ENCODE measurements at regions not wholly inside any gene's neighbourhood (a gene's known extent, or its start where the extent isn't known, plus 50 kb on each side); places are given as distances from the start of the nearest gene placed in this dataset.
"Not testable (repeated sequence)": the region's sequence is repeated elsewhere in the genome, so short reads cannot be mapped to it uniquely, and the experiment has no call there.

DNA sequence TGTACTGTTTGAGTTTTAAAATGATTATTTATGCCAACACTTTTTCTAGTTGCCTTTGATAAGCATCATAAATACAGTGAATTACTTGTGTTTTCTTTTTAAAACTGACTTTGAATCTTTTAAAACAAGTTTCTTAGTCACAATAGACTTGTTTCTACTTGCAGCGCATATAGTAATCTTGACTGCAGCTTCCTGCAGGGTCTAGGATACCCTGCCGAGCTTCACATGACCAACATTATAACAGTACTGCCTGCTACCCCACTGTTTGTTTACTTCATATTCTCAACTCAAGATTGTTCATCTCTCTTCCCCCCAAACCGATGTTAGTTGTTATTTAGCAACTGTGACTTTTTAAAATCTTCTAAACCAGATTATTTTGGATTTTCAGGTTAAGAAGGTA is 751.3 kb upstream of the NEGR1 start:
- no peak for DNase-seq
- intact Hi-C loops (cut with DNase I) = no loop called here

DNA sequence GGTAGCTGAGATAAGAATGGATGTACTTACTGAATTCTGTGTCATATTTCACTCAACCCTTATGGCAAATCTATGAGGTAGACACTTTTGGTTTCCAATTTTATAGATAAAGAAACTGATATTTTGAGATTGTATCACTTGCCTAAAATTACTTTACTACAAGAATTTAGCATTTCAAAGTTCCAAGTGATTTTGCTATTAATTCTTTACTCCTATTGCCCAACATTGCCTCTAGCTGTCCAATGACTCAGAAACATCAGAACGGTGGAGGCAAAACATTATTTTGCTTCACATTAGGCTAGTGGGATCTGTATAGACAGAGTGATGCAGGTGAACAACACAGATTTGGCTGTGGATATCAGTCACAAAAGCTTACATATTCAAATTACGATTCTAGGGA is 747.2 kb upstream of the NEGR1 start:
- intact Hi-C loops (cut with DNase I) = no loop called here
- no peak for DNase-seq

DNA sequence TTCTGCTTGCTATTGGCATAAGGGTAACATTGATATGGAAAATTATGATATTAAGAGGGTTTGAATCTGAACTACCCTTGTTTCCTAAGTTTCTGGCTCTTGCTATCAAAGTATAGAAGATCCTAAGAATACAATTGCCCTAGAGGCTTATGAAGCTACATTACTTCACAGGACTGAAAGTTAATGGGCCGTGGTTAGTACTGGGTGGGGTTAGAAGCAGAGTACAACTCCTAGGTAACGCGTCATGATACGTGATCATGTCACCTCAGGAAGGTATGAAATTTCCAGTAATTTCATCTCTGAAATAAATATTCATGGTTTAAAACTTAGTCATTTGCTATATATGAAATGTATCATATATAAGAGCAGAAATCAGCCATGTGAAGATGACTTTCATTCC is 743.8 kb upstream of the NEGR1 start:
- no peak for DNase-seq
- intact Hi-C loops (cut with DNase I) = no loop called here

DNA sequence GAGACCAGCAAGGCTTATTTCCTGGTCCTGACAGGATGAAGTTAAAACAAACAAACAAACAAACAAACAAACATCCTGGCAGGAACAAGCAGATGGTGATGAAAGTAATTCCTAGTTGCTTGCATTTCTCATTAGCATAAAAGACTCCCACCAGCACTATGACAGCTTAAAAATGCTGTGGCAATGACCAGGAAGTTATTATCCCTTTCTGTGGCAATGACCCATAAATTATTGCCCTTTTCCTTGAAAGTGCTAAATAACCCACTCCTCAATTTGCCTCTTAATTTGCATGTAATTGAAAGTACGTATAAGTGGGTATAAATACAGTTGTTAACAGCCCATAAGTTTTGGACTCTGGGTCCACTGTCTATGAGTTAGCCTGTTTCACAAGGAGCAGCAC is 727.6 kb upstream of the NEGR1 start:
- DNase-seq = no peak
- intact Hi-C loops (cut with DNase I) = no loop called here

DNA sequence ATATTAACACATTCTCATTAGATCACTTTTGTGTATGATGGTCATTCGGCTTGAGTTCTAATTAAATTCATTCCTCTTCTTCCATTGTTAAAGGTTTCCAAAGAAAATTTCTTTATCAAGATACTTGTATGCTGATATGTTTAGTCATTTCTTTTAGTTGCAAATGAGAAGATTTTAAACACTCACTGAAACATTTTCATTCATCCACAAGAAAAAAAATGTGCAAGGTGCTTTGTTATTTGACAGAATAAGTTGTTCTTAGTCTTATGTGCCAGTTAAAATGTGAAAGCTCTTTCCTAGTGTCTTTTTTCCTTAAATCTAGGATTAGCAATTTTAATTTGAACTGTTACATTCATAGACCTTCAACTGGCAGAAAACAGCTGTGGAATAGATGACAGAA is 727.0 kb upstream of the NEGR1 start:
- DNase-seq = no peak
- intact Hi-C loops (cut with DNase I) = no loop called here

DNA sequence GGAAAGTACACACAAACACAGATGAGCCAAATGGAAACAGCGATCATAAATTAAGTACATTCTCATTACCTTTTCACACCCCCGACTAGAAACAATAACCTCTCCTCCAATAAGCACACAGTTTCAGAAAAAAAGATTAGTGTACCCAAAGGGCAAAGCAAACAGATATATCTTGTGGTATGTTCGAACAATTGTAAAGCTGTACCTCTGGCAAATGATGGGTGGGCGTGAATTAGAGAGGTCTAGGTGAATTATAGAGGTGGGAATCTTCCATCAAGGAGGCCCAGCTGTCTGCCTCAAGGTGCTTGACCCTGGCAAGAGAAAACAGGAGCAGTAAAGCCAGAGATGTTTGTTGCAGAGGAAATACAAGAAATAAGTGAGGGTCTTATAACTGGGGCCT is 715.3 kb upstream of the NEGR1 start:
- DNase-seq = no peak
- intact Hi-C loops (cut with DNase I) = no loop called here

DNA sequence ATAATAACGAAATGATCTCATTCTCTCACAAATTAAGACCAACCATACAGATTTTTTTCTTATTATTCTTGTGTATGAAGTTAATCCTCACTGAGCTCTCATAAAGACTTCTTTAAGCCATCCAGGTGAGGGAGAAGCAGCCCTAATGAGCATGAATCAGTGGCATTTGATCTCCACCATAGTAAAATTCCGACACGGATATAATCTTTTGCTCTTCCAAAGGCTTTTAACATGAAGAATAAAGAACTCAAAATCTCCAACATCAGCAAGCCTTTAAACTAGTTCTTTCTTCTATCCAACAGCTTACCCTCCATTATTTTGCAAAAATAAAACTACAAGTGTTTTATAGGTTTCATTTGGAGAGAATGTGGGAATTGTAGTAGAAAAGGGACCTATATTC is 714.7 kb upstream of the NEGR1 start:
- no peak for DNase-seq
- intact Hi-C loops (cut with DNase I) = no loop called here

DNA sequence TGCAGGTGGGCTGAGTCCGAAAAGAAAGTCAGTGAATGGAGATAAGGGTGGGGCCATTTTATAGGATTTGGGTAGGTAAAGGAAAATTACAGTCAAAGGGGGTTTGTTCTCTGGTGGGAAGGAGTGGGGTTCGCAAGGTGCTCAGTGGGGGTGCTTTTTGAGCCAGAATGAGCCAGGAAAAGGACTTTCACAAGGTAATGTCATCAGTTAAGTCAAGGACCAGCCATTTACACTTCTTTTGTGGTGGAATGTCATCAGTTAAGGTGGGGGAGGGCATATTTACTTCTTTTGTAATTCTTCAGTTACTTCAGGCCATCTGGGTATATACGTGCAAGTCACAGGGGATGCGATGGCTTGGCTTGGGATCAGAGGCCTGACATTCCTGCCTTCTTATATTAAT is 705.5 kb upstream of the NEGR1 start:
- intact Hi-C loops (cut with DNase I); DNase-seq: not testable (repeated sequence)

DNA sequence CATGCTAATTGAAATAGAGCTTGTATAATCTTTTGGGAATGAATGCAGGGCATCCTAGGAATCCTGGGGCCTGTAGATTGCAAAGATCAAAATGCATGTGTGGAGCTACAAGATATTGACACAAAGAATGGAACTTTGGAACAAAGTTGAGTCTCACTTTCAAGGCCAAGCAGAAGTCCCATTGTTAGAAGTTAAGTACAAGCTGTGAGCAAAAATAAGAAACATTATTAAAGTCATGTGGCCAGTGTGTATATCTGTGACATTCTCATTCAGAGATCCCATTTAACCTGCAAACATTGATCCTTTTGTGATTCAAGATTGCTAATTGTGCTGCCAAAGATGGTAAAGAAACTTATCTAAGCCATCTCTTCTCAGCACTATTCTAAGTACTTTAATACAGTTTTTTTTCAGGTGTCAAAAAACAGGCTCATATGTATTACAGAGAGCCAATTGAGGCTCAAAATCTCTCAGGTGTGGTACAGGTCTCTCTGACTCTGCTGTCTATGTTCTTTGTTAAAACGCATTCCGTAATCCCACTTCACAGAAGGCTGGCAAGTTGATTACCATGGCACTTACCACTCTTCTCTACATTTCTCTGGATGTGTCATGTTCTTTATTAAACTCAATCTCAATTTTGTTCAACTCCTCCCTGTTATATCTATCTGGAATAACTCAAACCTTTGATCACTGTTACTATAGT is 704.4 kb upstream of the NEGR1 start:
- intact Hi-C loops (cut with DNase I) = no loop called here
- no peak for DNase-seq

DNA sequence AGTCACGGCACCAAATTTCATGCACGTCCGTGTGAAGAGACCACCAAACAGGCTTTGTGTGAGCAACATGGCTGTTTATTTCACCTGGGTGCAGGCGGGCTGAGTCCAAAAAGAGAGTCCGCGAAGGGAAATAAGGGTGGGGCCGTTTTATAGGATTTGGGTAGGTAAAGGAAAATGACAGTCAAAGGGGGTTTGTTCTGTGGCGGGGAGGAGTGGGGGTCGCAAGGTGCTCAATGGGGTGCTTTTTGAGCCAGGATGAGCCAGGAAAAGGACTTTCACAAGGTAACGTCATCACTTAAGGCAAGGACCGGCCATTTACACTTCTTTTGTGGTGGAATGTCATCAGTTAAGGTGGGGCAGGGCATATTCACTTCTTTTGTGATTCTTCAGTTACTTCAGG is 702.7 kb upstream of the NEGR1 start:
- DNase-seq; intact Hi-C loops (cut with DNase I): not testable (repeated sequence)

DNA sequence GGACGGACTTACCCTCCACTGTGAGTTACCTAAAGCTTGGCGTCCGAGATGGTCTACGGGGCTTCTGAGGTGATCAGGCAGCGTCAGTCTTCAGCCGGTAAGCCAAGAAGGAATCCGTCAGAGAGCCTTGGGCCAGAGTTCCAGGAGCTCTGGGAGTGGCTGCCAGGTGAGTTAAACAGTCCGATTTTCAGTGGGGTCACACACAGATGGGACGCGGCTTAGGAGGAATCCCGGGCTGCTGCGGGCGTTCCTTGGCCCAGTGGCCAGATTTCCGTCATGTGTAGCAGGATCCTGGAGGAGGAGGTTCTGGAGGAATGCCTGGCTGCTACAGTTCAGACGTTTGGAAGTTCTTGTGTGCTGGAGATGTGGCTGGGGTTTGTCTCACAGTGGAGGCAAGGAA is 700.7 kb upstream of the NEGR1 start:
- intact Hi-C loops (cut with DNase I); DNase-seq: not testable (repeated sequence)

DNA sequence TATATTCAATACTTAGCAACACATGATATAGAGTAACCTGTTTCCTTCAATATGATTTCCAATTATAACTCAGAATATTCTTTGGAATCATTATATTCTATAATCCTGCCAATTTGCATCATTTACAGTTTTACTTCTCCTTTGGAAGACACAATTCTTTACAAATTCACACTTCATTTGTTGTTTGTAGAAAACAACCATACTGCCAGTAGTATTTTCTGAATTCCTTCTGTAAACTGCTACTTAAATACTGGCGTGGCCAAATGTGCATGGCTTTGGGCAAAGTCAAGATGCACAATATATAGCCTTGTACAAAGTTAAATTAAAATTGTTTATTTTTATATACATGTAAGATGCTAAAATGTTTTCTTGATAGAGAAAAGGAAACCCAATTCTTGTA is 687.1 kb upstream of the NEGR1 start:
- no peak for DNase-seq
- intact Hi-C loops (cut with DNase I) = no loop called here

DNA sequence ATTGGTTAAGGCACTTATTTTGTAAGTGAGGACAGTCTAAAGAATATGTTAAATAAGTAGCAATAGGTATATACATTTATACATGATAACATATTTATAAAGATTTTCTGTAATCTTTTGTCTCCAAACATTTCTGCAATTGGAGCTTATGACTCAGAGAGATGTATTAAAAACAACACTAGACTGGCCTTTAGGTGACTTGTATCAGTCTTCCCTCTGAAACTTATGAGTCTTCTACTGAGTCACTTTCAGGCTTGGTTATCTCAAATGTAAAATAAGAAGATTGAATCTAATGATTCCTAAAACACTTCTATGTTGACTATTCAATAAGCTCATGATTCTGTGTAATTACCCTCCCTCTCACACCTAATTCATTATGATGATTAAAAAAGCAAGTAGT is 672.6 kb upstream of the NEGR1 start:
- intact Hi-C loops (cut with DNase I) = no loop called here

DNA sequence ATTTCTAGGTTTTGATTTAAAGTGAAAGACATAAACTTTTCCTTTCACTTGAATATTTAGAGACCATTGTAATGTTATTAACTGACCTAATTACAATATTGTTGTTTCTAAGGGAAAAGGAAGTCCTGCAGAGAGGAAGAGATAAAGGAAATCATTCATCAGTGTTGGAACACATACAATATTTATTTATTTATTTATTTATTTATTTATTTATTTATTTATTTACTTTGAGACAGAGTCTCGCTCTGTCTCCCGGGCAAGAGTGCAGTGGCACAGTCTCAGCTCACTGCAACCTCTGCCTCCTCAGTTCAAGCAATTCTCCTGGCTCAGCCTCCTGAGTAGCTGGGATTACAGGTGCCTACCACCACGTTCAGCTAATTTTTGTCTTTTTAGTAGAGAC is 668.6 kb upstream of the NEGR1 start:
- intact Hi-C loops (cut with DNase I); DNase-seq: not testable (repeated sequence)

More for the DNA sequence above, 672.6 kb upstream of the NEGR1 start:
- DNase-seq = no peak

DNA sequence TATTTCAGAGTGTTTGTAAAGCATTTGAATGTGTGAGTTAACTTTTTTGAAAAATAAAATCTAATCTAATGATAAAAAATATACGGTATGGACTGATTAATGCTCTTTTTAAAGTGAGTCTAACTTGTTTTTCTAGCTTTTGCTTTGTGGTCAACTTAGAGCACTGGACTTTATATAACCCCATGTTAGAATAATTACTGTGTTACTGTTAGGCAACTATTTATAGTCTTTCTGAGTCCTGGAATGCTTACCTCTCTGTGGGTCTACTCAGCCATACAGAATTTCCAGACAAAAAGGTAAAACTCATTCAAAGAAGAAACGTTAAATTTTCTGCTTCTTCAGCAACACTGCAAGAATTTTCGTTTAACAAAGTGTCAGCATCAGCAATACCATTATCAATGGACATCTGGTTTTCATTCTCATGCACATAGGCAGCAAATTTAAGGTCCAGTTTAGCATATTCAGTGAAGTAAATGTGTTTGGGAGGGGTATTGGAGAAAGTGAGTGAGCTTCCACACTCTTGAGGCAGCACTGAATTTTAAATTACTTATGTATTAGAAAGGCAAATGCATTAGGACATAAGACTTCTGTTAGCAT is 664.7 kb upstream of the NEGR1 start:
- no peak for DNase-seq
- intact Hi-C loops (cut with DNase I) = no loop called here

DNA sequence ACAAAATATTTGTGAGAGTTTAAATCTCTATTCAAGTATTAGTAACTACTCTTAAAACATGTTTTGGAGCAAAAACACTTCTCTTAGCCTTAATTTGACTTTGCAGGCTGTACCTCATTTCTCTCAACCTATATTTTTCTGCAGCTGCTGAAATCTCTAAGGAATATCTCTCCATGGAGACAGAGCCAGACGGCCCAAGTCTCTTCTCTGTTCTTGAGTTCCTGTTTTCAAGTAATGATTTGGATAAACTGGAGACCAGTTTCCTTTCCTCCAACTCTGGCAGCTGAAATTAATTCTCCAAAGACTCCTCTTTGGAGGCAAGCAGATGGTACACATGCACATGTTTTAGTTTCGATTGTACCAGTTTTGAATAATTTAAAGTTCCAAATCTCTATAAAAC is 659.7 kb upstream of the NEGR1 start:
- DNase-seq = no peak
- intact Hi-C loops (cut with DNase I) = no loop called here

DNA sequence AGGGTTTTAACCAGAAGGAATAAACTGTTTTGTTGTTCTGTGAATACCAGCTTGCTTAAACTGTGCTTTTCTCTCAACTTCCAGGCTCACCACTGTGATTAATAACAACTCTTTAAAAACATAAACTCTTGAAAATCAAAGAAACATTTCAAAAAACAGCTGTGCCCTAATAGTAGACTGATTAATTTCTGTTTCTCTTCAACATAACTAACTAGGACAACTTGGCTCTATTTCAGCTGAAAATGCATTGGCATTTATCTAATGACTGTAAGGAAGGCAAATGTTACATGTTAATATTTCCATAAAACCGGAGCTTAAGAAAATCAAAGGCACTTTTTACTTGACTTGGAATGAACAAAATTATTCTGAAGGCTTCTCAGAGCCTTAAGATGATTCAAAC is 656.1 kb upstream of the NEGR1 start:
- intact Hi-C loops (cut with DNase I) = no loop called here
- DNase-seq = no peak

DNA sequence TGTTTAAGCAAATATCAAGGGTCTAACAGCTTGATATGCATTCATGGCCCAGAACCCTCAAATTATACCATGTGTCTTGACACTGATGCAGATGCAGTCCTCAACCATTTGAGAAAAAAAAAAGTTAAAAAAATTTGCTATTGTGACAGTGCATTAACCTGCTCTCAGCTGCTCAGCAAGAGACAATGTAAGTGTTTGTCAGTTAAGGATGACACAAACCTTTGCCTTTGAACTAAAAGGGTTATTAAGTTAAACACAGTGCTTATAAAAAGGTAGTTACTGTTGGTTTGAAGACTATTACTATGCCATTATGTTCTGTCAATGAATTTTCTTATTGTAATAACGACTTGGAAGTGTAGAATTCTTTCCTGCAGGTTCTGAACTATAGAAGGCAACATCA is 655.6 kb upstream of the NEGR1 start:
- intact Hi-C loops (cut with DNase I) = no loop called here
- no peak for DNase-seq

DNA sequence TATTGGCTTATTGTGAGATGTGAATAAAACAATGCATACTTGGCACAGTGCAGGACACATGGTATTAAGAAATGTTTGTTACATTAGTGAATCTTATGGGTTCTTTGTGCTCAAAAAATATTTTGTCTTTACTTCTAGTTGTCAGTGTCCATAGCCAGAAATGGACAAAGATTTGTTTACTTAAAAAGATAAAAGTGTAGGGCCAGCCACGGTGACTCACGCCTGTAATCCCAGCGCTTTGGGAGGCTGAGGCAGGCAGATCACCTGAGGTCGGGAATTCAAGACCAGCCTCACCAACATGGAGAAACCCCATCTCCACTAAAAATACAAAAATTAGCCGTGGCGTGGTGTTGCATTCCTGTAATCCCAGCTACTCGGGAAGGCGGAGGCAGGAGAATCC is 654.6 kb upstream of the NEGR1 start:
- intact Hi-C loops (cut with DNase I) = no loop called here
- DNase-seq = no peak

DNA sequence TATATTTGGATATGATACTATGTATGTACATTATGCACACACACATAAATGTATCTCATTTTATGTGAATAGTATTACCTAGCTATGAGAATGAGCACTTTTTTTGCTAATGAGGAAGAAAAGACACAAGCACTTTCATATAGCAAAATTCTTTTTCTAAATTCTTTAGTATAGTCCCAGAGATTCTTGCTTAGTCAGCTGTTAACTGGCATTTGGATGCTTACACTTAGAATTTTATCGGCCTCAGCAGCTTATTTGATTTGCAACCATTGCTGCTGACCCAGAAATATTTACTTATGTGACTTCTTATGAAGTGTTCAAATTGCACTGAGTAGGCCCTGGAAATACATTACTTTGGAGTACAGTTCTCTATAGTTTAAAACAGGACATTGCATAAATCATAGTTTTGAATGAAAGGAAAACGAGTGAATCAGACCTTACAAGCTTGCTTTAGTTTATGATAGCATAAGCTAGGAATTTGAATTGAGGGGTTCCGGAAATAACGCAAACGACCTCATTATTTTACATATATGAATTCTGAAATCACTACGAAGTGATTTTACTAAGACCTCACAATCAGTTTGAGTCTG is 653.9 kb upstream of the NEGR1 start:
- no peak for DNase-seq
- intact Hi-C loops (cut with DNase I) = no loop called here

DNA sequence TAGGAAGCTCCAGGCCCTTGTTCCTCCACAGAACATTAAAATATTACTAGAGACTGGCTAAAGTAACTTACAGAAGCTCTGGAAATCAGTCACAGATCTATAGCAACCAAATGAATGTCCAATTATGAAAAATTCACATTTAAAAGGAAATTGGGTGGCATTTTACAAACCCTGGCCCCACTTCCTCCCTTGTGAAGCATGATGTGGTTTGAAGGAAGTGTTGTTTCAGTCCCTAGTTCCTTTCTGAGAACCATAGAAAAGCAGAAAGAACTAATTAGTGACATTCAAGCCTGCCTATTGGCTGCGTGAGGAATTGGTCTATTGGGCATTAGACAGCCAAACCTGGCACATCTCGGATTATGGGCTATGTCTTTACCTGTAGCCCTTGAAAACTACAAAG is 649.7 kb upstream of the NEGR1 start:
- no peak for DNase-seq
- intact Hi-C loops (cut with DNase I) = no loop called here

Data from head of caudate nucleus (tissue), 42 donors.